ENCODE measurements at regions not wholly inside any gene's neighbourhood (a gene's known extent, or its start where the extent isn't known, plus 50 kb on each side); places are given as distances from the start of the nearest gene placed in this dataset.
"Not testable (repeated sequence)": the region's sequence is repeated elsewhere in the genome, so short reads cannot be mapped to it uniquely, and the experiment has no call there.

- no peak for DNase-seq (ENCODE audit: low read depth, low spot score)
These were observed 95.1 kb downstream of the RPAP3 start for GRCh38 chr12:47610686-47611252.

DNA sequence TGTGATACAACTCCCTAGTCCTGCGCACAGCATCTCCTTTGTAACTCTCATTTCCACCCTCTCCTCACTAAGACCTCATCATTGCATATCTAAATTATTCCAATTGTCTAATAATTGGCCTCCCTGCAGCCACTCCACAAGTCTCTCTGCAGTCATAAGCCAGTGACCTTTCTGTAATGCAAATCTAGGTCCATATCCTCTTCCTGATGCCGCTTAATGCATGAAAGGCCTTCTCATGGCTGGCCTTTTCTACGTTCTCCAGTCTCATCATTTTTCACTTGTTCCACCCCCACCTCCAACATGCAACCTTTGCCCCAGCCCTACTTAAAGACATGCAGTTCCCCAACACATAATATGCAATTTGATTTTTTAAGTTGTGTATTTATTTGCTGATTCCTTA is 96.0 kb downstream of the RPAP3 start:
- DNase-seq (ENCODE audit: low read depth, low spot score), result no peak

DNA sequence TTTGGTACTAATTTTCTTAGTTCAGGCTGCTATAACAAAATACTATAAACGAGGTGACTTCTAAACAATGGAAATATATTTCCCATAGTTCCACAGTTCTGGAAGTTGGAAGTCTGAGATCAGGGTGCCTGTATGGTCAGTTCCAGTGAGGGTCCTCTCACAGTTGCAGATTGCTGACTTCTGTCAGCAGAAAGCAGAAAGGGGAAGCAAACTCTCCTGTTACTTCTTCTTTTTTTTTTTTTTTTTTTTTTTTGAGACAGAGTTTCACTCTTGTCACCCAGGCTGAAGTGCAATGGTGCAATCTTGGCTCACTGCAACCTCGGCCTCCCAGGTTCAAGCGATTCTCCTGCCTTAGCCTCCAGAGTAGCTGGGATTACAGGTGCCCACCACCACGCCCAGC is 97.2 kb downstream of the RPAP3 start:
- DNase-seq (ENCODE audit: low read depth, low spot score), result not testable (repeated sequence)

DNA sequence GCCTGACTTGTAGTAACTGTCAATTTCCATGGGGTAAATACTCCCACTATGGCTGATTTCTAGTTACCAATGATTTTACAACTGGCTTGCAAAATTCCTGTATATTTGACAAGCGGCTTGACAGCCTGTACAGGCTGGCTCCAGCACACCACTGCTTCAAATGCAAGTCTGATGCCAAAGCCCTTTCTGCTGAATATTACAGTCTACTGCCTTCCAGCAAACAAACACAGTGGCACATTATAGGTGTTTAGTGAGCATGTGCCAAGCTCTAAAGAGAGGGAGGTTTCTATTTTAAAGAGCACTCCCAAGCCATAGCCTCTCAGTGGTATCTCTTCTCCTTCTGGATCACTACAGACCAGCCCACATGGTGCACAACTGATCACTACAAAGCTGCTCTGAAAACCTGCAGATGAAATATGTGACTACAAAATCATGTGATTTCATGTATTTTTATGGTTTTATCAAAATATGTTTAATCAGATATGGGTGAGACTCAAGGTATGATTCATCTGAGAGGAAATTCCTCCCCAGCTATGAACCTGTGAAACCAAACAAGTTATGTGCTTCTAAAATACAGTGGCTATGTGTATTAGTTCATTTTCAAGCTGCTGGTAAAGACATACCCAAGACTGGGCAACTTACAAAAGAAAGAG is 101.5 kb downstream of the RPAP3 start:
- DNase-seq (ENCODE audit: low read depth, low spot score), result no peak

GRCh38 chr12:47602949-47603558 is 102.8 kb downstream of the RPAP3 start:
- DNase-seq (ENCODE audit: low read depth, low spot score), result no peak

GRCh38 chr12:47602325-47602724 is 103.5 kb downstream of the RPAP3 start:
- no peak for DNase-seq (ENCODE audit: low read depth, low spot score)

DNA sequence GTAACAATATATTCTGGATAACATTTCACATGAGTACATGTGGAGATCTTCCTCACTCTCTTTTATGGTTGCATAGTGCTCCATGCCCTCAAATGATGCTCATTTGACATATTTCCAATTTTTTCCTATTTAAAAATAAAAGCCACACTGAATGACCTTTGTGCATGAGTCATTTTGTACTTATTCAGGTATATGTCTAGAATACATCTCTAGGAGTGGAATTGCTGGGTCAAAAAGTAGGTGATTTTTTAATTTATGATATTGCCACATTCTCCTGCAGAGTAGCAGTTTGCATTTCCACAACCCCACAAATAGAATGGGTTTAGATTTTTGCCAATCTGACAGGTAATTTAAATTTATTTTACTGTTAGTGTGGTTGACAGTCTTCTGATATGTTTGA is 104.8 kb downstream of the RPAP3 start:
- no peak for DNase-seq (ENCODE audit: low read depth, low spot score)

- no peak for DNase-seq (ENCODE audit: low read depth, low spot score)
These were observed 114.0 kb downstream of the RPAP3 start for GRCh38 chr12:47591795-47592194.

DNA sequence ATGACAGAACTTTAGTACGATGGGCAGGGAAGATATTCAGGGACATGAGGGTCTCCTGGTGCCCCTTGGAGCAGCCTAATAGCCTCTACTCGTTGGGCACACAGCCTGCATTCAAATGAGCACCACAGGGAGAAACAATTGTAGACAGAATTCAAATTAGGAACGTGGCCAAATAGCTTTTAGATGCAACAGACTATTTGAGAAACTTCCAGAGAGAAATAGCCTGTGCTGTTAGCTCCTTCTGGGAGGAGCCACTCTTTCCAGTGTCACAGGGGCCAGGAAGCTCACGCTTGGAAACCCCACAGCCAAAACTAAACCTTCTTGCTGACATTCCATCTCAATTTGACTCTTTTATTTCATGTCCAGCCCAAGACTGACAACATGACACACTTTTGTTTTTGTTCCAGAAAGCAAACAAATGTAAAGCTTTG is 114.5 kb downstream of the RPAP3 start:
- DNase-seq (ENCODE audit: low read depth, low spot score), result no peak

DNA sequence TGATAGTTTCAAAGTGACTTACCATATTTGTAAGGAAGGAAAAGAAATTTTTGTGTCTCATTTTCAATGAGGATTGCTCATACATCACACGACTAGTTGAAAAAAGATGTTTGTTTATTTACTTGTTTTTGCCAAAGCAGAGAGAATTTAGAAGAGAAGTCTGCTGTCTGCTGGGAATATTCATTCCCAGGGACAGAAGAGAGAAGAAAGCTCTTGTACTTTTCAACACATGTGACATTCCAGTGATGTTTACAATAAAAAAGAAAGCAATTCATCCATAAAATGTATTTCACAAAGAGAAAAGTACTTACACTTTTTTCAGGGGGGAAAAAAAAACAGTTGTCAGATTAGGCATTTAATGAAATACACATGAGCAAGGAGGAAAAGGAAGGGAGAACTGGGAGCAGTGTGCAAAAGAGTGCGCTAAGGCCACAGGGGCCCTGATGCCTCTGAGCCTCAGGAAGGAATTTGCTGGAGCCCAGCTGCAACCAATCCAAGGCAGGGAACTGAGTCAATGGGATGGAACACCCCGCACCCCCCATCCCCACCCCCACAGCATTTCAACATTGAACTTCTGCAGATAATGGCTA is 115.0 kb downstream of the RPAP3 start:
- no peak for DNase-seq (ENCODE audit: low read depth, low spot score)

DNA sequence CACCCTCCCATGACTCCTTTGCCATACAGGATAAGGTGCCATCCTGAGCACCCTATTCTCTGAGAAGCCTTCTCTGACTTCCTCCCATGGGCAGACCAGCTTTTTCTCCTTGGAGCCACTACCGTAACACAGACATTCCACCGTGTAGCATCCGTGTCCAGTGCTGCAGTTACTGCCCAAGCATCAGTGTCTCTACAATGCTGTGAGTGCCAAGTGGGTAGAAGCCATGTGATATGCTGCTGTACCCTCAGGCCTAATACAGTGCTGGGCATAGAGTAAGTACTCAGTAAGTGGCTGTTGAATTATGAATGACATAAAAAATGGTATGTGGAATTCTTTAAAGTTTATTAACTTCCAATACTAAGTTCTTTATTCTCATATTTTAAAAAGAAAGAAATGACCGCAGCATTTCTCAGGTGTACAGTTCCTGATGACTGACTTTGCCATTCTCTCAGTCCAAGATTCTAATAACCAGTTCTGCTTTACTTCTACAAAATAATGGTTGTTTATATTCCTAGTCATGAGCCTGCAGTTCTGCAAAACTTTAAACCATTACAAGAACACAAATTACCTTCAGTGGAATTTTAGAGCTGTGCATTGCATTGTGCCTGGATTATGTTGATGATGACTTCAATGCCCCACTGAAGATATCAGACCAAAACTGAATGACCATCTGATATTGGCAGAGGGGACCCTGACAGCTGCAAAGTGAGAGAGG is 118.7 kb downstream of the RPAP3 start:
- no peak for DNase-seq (ENCODE audit: low read depth, low spot score)

DNA sequence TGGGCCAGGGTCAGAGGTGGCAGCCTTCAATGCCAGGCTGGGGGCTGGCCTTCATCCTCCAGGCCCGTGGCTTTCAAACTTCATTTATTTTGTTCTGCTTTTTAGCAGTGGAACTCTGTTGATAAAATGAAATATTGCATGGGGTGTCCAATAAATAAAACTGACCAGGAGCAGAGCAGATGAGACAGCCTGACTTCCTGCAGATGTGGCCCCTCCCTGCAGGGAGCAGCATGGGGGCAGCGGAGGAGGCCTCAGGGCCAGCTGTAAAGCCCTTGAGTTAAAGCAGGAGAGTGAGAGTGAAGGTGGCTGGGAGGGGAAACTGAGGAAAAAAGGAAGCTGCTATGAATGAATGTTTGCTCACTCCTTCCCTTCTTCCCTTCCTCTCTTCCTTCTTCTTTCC is 120.3 kb downstream of the RPAP3 start:
- DNase-seq (ENCODE audit: low read depth, low spot score), result no peak

- DNase-seq (ENCODE audit: low read depth, low spot score), result no peak
These were observed 127.0 kb downstream of the RPAP3 start for GRCh38 chr12:47578836-47579235.

DNA sequence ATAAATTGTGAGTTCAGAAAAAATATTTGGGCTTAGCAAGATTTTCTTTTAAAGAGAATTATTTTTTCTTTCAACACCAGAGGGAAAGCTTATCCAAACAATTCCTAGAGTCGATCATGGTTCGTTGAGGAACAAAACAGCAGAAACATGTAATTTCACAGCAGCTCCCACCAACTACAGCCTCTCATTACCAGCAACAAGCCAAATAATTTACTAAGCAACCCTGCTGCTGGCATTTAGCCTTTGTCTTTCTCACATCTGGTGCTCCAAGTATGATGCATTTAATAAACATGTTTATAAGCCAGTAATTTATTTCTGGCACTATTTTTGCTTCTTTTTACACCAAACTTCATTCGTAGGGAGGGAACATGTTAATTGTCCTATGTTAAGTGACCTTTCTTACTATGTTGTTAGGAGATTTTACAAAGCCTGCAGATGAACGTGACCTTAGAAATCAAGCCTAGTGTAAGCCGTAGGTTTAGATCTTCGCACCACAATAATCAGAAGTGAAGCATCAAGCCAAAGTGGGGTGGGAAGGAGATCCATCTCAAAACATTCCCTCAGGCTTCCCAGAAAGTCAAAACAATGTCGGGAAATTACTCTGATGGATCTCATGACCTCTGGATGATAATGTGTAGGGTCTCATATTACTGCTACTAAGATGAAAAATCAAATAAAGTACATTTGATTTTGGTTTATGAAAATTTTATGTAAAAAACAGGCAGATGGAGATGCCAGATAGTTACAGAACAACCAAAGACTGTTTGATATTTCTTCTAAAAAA is 128.4 kb downstream of the RPAP3 start:
- DNase-seq (ENCODE audit: low read depth, low spot score), result no peak

DNA sequence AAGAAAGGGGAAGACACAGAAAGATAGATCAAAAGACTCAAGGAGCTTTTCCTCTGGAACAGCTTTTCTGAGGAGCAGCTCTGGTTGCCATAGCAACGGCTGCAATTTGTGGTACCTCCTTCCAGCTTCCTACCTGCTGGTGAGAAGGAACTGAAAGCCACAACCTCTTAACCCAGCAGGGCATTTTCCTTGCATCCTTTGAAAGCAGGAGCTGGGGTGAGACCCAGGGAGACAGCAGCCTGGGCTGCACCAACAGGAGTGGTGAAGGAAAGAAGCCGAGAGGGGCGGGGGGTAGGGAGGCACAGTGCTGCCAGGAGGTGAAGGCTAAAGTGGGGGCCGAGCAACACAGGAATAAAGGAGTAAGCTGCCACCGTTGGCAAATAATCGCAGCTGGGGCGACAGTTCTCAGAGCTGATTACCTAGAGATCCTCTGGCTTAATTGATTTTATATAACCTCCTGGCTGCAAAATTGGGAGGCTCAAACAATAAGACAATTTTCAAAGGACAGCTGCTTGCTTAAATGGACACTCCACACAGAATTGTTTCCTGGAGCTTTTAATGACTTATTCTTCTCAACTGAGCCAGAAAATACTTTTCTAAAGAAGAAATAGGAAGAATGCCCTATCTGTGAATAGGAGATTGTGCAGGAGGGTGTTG is 129.4 kb downstream of the RPAP3 start:
- DNase-seq (ENCODE audit: low read depth, low spot score), result no peak

DNA sequence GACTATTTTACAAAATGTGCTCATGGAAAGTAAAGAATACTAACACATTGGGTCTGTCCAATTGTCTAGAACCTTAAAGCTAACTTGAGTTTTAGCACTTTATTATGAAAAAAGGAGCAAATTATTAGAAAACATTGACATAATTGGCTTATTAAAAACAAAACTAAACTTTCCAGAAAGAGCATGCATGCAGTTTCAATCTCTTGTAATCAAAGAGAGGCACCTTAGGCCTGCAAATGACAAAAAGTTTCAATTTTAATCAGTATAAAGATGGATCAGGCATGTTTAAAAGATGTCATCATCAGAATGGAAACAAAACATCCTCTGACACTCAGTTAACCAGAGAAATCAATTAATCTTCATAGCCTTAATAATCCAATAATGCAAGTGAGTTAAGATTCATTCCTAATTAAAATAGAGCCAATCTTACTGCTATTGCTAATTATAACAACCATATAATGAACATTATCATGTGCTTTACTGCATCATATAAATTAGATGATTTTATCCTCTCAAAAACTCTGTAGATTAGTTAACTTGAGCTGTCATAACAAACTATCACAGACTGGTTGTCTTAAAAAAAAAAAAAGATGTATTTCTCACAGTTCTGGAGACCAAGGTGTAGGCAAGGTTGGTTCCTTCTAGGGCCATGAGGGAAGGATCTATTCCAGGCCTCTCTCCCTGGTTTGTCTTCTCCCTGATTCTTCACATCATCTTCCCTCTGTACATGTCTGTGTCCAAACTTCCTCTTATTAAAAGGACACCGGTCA is 131.4 kb downstream of the RPAP3 start:
- no peak for DNase-seq (ENCODE audit: low read depth, low spot score)

DNA sequence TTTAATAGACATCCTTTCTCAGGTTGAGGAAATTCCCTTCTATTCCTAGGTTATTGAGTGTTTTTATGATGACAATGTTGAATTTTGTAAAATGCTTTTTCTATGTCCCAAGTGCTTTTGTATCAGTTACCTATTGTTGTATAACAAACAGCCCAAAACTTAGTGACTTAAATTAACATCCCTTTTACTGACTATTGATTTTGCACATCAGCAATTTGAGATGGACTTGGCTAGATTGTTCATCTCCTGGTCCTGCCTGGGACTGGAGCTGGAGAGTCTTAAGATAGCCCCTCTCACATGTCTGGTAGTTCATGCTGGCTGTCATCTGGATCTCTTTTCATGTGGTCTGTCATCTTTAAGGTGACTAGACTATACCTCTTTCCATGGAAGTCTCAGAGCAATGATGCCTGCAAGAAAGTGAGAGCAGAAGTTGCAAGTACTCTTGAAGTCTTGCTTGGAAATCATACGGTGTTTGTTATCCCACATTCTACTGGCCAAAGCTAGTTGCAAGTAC is 132.6 kb downstream of the RPAP3 start:
- DNase-seq (ENCODE audit: low read depth, low spot score), result no peak

DNA sequence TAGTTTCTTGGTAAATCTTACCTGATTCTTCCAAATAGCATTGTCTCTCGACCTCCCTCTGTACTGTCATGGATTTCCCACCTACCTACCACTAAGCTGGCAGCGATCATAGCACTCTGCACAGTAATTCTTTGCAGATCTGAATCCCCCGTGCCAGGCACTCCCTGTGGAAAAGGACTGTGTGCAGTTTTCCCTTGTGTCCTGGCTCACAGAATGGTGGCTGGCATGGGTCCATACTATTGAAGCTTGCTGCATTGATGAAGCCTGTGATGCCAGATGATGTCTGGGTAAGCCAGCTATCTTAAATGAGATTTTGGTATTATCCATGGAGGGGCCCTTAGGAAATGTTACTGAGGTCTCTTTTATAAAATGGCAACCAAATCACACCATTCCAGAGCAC is 135.7 kb downstream of the RPAP3 start:
- DNase-seq (ENCODE audit: low read depth, low spot score), result no peak

- DNase-seq (ENCODE audit: low read depth, low spot score), result no peak
These were observed 143.6 kb downstream of the RPAP3 start for GRCh38 chr12:47562201-47562600.

- no peak for DNase-seq (ENCODE audit: low read depth, low spot score)
These were observed 144.1 kb downstream of the RPAP3 start for GRCh38 chr12:47561746-47562145.
